ENCODE measurements at regions not wholly inside any gene's neighbourhood (a gene's known extent, or its start where the extent isn't known, plus 50 kb on each side); places are given as distances from the start of the nearest gene placed in this dataset.

GRCh38 chr7:18292584-18292983 lies 203.0 kb upstream of the HDAC9 start:
- intact Hi-C loops (cut with DNase I), result no loop called here
- Histone ChIP-seq H3K27ac (no peak overlapping the region), H3K4me1 (no peaks in the 10 kb centered on the region), H3K27me3 (no peaks in the 10 kb centered on the region), H3K4me3 (replicated peaks in 1 of 3) (no peak overlapping the region), H3K9me3 (no peaks in the 10 kb centered on the region), H3K36me3 (no peaks in the 10 kb centered on the region)
- 69 to 89% methylated on average over 2 of the region's 2 CpGs for WGBS, 2 donors
- no peak for DNase-seq
- TF ChIP-seq POLR2A (IDR thresholded peaks at IDR 0.05) (no peak), CTCF (IDR thresholded peaks at IDR 0.05) (no peak)

DNA sequence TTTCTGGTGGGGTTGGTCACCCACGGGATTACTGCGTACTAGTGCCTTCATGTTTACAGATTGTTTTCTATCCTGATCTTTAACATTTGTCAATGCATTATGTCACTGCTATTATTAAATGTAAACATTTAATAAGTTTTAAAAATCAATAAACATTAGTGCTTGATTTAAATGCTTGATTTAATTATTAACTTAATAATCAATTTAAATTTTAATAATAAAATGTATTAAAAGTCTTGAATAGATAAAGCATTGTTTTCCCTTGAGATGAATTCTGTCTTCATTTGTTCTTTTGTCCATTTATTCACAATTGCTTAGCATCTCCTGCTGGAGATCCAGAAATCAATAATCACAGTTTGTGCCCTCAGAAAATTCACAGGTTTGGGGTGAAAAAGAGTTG lies 201.8 kb upstream of the HDAC9 start:
- H3K9me3 ChIP-seq, result no peaks in the 10 kb centered on the region
- H3K4me3 ChIP-seq (replicated peaks in 1 of 3), result no peak overlapping the region
- intact Hi-C loops (cut with DNase I), result no loop called here
- TF ChIP-seq CTCF (IDR thresholded peaks at IDR 0.05) (no peak), POLR2A (IDR thresholded peaks at IDR 0.05) (no peak)
- no peak overlapping the region for H3K27ac ChIP-seq
- no peaks in the 10 kb centered on the region for H3K36me3 ChIP-seq
- 95 to 98% methylated on average over 2 of the region's 2 CpGs for WGBS, 2 donors
- H3K27me3 ChIP-seq, result no peaks in the 10 kb centered on the region
- no peaks in the 10 kb centered on the region for H3K4me1 ChIP-seq
- no peak for DNase-seq

DNA sequence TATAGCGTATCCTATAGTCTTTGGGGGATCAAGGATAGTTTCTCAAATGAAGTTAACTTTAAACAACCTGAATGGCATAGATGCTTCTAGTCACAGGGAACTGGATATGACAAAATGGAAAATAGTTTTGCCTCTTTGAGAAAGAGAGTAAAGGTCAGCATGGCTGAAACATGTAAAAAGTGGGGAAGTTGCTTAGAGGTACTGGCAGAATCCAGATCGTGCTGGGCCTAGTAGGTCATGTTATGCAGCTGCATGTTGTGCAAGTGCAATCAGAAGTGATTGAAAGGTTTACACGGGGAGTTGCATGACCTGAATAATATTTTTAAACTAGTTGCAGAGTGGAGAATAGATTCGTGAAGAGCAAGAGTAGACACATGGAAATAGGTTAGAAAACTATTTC lies 201.1 kb upstream of the HDAC9 start:
- 83 to 87% methylated on average over 4 of the region's 4 CpGs for WGBS, 2 donors
- H3K9me3 ChIP-seq, result no peaks in the 10 kb centered on the region
- H3K36me3 ChIP-seq, result no peaks in the 10 kb centered on the region
- H3K27me3 ChIP-seq, result no peaks in the 10 kb centered on the region
- TF ChIP-seq POLR2A (IDR thresholded peaks at IDR 0.05) (no peak), CTCF (IDR thresholded peaks at IDR 0.05) (no peak)
- intact Hi-C loops (cut with DNase I), result no loop called here
- DNase-seq, result no peak
- H3K27ac ChIP-seq, result no peak overlapping the region
- H3K4me3 ChIP-seq (replicated peaks in 1 of 3), result no peak overlapping the region
- no peaks in the 10 kb centered on the region for H3K4me1 ChIP-seq

DNA sequence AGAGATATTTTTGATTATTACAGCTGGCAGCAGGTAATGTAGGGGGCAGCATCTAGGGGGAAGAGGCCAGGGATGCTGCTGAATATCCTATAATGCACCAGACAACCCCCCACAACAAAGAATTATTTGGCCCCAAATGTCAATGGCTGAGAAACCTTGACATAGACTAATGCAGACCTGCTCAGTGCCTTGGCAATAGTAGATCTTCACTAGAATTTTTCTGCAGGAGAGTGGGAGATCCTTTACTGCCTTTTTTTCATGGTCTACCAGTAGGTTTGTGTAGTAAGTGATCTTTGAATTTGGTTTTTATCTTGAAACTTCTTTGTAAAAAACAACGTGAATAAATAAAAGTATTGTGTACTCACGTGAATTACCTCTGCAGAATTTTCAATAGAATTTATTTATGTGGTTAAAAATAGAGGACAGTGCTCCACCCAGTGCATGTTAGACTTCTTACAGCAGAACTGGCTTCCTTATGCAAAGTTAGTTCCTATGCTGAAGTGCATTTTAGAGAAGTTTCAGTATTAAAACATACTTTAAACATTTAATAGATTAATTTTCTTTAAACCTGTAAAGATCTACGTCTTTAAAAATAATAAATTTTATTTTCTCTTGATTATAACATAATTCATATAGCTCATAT lies 199.6 kb upstream of the HDAC9 start:
- Histone ChIP-seq H3K4me3 (replicated peaks in 1 of 3) (no peak overlapping the region), H3K27me3 (no peaks in the 10 kb centered on the region), H3K36me3 (no peaks in the 10 kb centered on the region), H3K4me1 (no peaks in the 10 kb centered on the region), H3K9me3 (no peaks in the 10 kb centered on the region), H3K27ac (no peak overlapping the region)
- WGBS, 2 donors, result 77 to 80% methylated on average over 3 of the region's 3 CpGs
- no peak for DNase-seq
- TF ChIP-seq CTCF (IDR thresholded peaks at IDR 0.05), result no peak
- TF ChIP-seq POLR2A (IDR thresholded peaks at IDR 0.05), result no peak
- intact Hi-C loops (cut with DNase I), result no loop called here

GRCh38 chr7:18302097-18302496 lies 193.5 kb upstream of the HDAC9 start:
- WGBS, 2 donors, result 86 to 89% methylated on average over 2 of the region's 2 CpGs
- Histone ChIP-seq H3K4me1 (no peaks in the 10 kb centered on the region), H3K36me3 (no peaks in the 10 kb centered on the region), H3K27ac (no peak overlapping the region), H3K27me3 (no peaks in the 10 kb centered on the region), H3K9me3 (no peaks in the 10 kb centered on the region), H3K4me3 (replicated peaks in 1 of 3) (no peak overlapping the region)
- intact Hi-C loops (cut with DNase I), result no loop called here
- DNase-seq, result no peak
- TF ChIP-seq POLR2A (IDR thresholded peaks at IDR 0.05), result no peak

- no peaks in the 10 kb centered on the region for H3K4me1 ChIP-seq
- TF ChIP-seq CTCF (IDR thresholded peaks at IDR 0.05) (no peak), POLR2A (IDR thresholded peaks at IDR 0.05) (no peak)
- 75 to 76% methylated on average over 3 of the region's 3 CpGs for WGBS, 2 donors
- no peaks in the 10 kb centered on the region for H3K36me3 ChIP-seq
- no peaks in the 10 kb centered on the region for H3K27me3 ChIP-seq
- intact Hi-C loops (cut with DNase I), result no loop called here
- no peak for DNase-seq
- no peak overlapping the region for H3K4me3 ChIP-seq (replicated peaks in 1 of 3)
- no peak overlapping the region for H3K27ac ChIP-seq
- H3K9me3 ChIP-seq, result no peaks in the 10 kb centered on the region
These were observed 189.7 kb upstream of the HDAC9 start for GRCh38 chr7:18305866-18306265.
